Esophagus muscularis mucosa (tissue), 4 donors: ENCODE measurements at regions not wholly inside any gene's neighbourhood (a gene's known extent, or its start where the extent isn't known, plus 50 kb on each side); places are given as distances from the start of the nearest gene placed in this dataset.
"Not testable (repeated sequence)": the region's sequence is repeated elsewhere in the genome, so short reads cannot be mapped to it uniquely, and the experiment has no call there.

Experiments
- CTCF ChIP-seq, 3 experiments: fragments of 200-600 bp in 2 of 3; fragments of 450-650 bp in 1 of 3; sonication (generic) in 2 of 3; IDR thresholded peaks; one replicate each; pipeline ENCODE4 v1.5.1; 2017 to 2019; ENCODE audit warnings: antibody characterized with exemption in 3 of 3, mild to moderate bottlenecking in 2 of 3, moderate library complexity in 1 of 3
- EP300 ChIP-seq: sonication (generic); formaldehyde crosslinking; IDR thresholded peaks from one replicate; pipeline ENCODE4 v1.6.1; 2017; ENCODE audit warnings: antibody characterized with exemption
- POLR2AphosphoS5 ChIP-seq, 2 donors: sonication (generic); formaldehyde crosslinking; IDR thresholded peaks; one replicate each; pipeline ENCODE4 v1.6.1; 2017; ENCODE audit warnings: antibody characterized with exemption in 2 of 2

GRCh38 chr16:88148078-88148477 lies 196.8 kb downstream of the BANP start:
- not testable (repeated sequence) for TF ChIP-seq CTCF (IDR thresholded peaks at IDR 0.05); POLR2AphosphoS5 (IDR thresholded peaks at IDR 0.05); EP300
